IMR-90 (cell line): ENCODE measurements at regions not wholly inside any gene's neighbourhood (a gene's known extent, or its start where the extent isn't known, plus 50 kb on each side); places are given as distances from the start of the nearest gene placed in this dataset.

ENCODE experiments used
- ATAC-seq: fragments of 200-7000 bp; cut with Tn5 transposase; 2 replicates; pipeline ENCODE4 v1.9.1; 2020; ENCODE audit warnings: low read depth, mild to moderate bottlenecking, moderate library complexity
- BruUV-seq: library from RNA; stranded (reverse); fragments of 400-500 nt; replicated peaks from 2 replicates; lab custom pipeline; 2021; lab: Mats Ljungman, UMichigan
- CTCF ChIA-PET: fragments of 300-600 bp; formaldehyde crosslinking; extraction: SDS; loops from one replicate; lab custom pipeline; 2021; ENCODE audit warnings: antibody characterized with exemption; lab: Yijun Ruan, JAX
- POLR2A ChIA-PET: fragments of 300-600 bp; sonication (Branson Sonifier 250); formaldehyde crosslinking; loops from one replicate; lab custom pipeline; 2022; ENCODE audit warnings: antibody characterized with exemption; ENCODE audit not compliant: unreplicated experiment; lab: Charles Lee
- DNase-seq: peaks from one replicate; pipeline ENCODE4 v3.0.0; 2013
- H2AFZ ChIP-seq: replicated peaks from 2 replicates; pipeline ENCODE3; 2013; ENCODE audit warnings: low read length, mild to moderate bottlenecking; ENCODE audit not compliant: poor library complexity
- H2AK5ac ChIP-seq: 2 replicates; pipeline ENCODE4 v1.6.1; 2013; ENCODE audit warnings: low read depth, low read length, inconsistent platforms
- H2AK9ac ChIP-seq: replicated peaks from 2 replicates; pipeline ENCODE3; 2013; ENCODE audit warnings: mild to moderate bottlenecking, low read depth, low read length, moderate library complexity; ENCODE audit not compliant: poor library complexity
- H2BK120ac ChIP-seq: 2 replicates; pipeline ENCODE4 v1.6.1; 2013; ENCODE audit warnings: low read depth, low read length, inconsistent platforms
- H2BK15ac ChIP-seq: 3 replicates; pipeline ENCODE4 v1.6.1; 2013; ENCODE audit warnings: low read depth, low read length, inconsistent platforms
- H2BK20ac ChIP-seq: 2 replicates; pipeline ENCODE4 v1.6.1; 2013; ENCODE audit warnings: low read depth, mild to moderate bottlenecking, inconsistent platforms, low read length, moderate library complexity
- H2BK5ac ChIP-seq: 2 replicates; pipeline ENCODE4 v1.6.1; 2013; ENCODE audit warnings: mild to moderate bottlenecking, low read depth, low read length, inconsistent platforms; ENCODE audit not compliant: poor library complexity, severe bottlenecking
- H3K14ac ChIP-seq: replicated peaks from 2 replicates; pipeline ENCODE4 v1.6.1; 2013; ENCODE audit warnings: low read depth, low read length, inconsistent platforms
- H3K18ac ChIP-seq: 2 replicates; pipeline ENCODE4 v1.6.1; 2013; ENCODE audit warnings: low read depth, low read length, control low read depth
- H3K23ac ChIP-seq: 2 replicates; pipeline ENCODE4 v1.6.1; 2013; ENCODE audit warnings: low read depth, low read length, inconsistent platforms
- H3K27ac ChIP-seq: 2 replicates; pipeline ENCODE4 v1.5.1; 2013; ENCODE audit warnings: mild to moderate bottlenecking, control low read depth, low read length; ENCODE audit not compliant: insufficient read depth
- H3K27me3 ChIP-seq: 2 replicates; pipeline ENCODE4 v1.6.1; 2013; ENCODE audit warnings: low read length; ENCODE audit not compliant: control insufficient read depth, insufficient read depth
- H3K36me3 ChIP-seq: 2 replicates; pipeline ENCODE4 v1.6.1; 2013; ENCODE audit warnings: low read length, mixed read lengths; ENCODE audit not compliant: control insufficient read depth, insufficient read depth
- H3K4ac ChIP-seq: 2 replicates; pipeline ENCODE4 v1.6.1; 2013; ENCODE audit warnings: low read depth, low read length, inconsistent platforms
- H3K4me1 ChIP-seq: 2 replicates; pipeline ENCODE4 v1.6.1; 2013; ENCODE audit warnings: low read length, mixed read lengths; ENCODE audit not compliant: control insufficient read depth, insufficient read depth
- H3K4me2 ChIP-seq: 2 replicates; pipeline ENCODE4 v1.6.1; 2013; ENCODE audit warnings: low read depth, mild to moderate bottlenecking, control low read depth, low read length, moderate library complexity
- H3K4me3 ChIP-seq: 2 replicates; pipeline ENCODE4 v1.5.1; 2013; ENCODE audit warnings: low read depth, mild to moderate bottlenecking, control low read depth, low read length, moderate library complexity; ENCODE audit not compliant: insufficient read depth
- H3K56ac ChIP-seq: 2 replicates; pipeline ENCODE4 v1.6.1; 2013; ENCODE audit warnings: low read length, inconsistent platforms; ENCODE audit not compliant: insufficient read depth; ENCODE audit errors: extremely low read depth
- H3K79me1 ChIP-seq, 2 experiments: 2 replicates each; pipeline ENCODE4 v1.6.1; 2013; ENCODE audit warnings: low read length in 2 of 2, inconsistent platforms in 1 of 2, low read depth in 1 of 2
- H3K9ac ChIP-seq: 2 replicates; pipeline ENCODE4 v1.6.1; 2013; ENCODE audit warnings: low read depth, low read length, control low read depth
- H3K9me1 ChIP-seq: 2 replicates; pipeline ENCODE4 v1.6.1; 2013; ENCODE audit warnings: low read length, inconsistent platforms; ENCODE audit not compliant: insufficient read depth
- H3K9me3 ChIP-seq: 2 replicates; pipeline ENCODE4 v1.6.1; 2013; ENCODE audit warnings: low read length; ENCODE audit not compliant: control insufficient read depth, insufficient read depth
- H4K20me1 ChIP-seq: 2 replicates; pipeline ENCODE4 v1.6.1; 2013; ENCODE audit warnings: low read length, inconsistent platforms; ENCODE audit not compliant: insufficient read depth
- H4K5ac ChIP-seq: 2 replicates; pipeline ENCODE4 v1.6.1; 2013; ENCODE audit warnings: mild to moderate bottlenecking, low read depth, low read length, control low read depth
- H4K8ac ChIP-seq, 2 experiments: 2 replicates each; pipeline ENCODE4 v1.6.1; 2013; ENCODE audit warnings: low read depth in 2 of 2, low read length in 2 of 2, control low read depth in 1 of 2, inconsistent platforms in 1 of 2
- H4K91ac ChIP-seq: 2 replicates; pipeline ENCODE4 v1.6.1; 2013; ENCODE audit warnings: low read depth, low read length, inconsistent platforms; ENCODE audit not compliant: insufficient read depth
- BHLHE40 ChIP-seq: fragments of 150-350 bp; IDR thresholded peaks from 2 replicates; pipeline ENCODE4 v1.6.1; 2016; ENCODE audit warnings: mild to moderate bottlenecking, low read depth, low read length
- CEBPB ChIP-seq: IDR thresholded peaks from 2 replicates; pipeline ENCODE4 v1.6.1; 2012; ENCODE audit warnings: low read depth, low read length, improper control_type of control experiment
- CHD1 ChIP-seq: IDR thresholded peaks from 2 replicates; pipeline ENCODE4 v1.6.1; 2012; ENCODE audit warnings: low read depth, low read length, improper control_type of control experiment
- CTCF ChIP-seq: conservative IDR thresholded peaks from 2 replicates; pipeline ENCODE4 v1.5.1; 2012; ENCODE audit warnings: mild to moderate bottlenecking, low read depth, low read length, improper control_type of control experiment
- ELK1 ChIP-seq: fragments of 150-350 bp; IDR thresholded peaks from 2 replicates; pipeline ENCODE4 v1.6.1; 2016; ENCODE audit warnings: low read depth, mild to moderate bottlenecking, low read length, moderate library complexity, borderline replicate concordance
- FOS ChIP-seq: fragments of 150-350 bp; IDR thresholded peaks from 2 replicates; pipeline ENCODE4 v1.6.1; 2016; ENCODE audit warnings: low read depth, low read length
- MAFK ChIP-seq: IDR thresholded peaks from 2 replicates; pipeline ENCODE4 v1.6.1; 2012; ENCODE audit warnings: low read depth, low read length, improper control_type of control experiment
- MAZ ChIP-seq: IDR thresholded peaks from 2 replicates; pipeline ENCODE4 v1.6.1; 2012; ENCODE audit warnings: low read depth, mild to moderate bottlenecking, low read length, improper control_type of control experiment, moderate library complexity, borderline replicate concordance
- MXI1 ChIP-seq: IDR thresholded peaks from 2 replicates; pipeline ENCODE4 v1.6.1; 2012; ENCODE audit warnings: low read depth, mild to moderate bottlenecking, low read length, moderate library complexity, borderline replicate concordance
- NFE2L2 ChIP-seq: fragments of 150-350 bp; IDR thresholded peaks from 2 replicates; pipeline ENCODE4 v1.6.1; 2016; ENCODE audit warnings: low read depth, mild to moderate bottlenecking, low read length
- POLR2A ChIP-seq: IDR thresholded peaks from 2 replicates; pipeline ENCODE4 v1.6.1; 2012; ENCODE audit warnings: mild to moderate bottlenecking, low read depth, low read length
- RAD21 ChIP-seq: IDR thresholded peaks from 2 replicates; pipeline ENCODE4 v1.6.1; 2012; ENCODE audit warnings: low read length, improper control_type of control experiment
- RCOR1 ChIP-seq: IDR thresholded peaks from 2 replicates; pipeline ENCODE4 v1.6.1; 2012; ENCODE audit warnings: mild to moderate bottlenecking, low read length, improper control_type of control experiment; ENCODE audit not compliant: insufficient replicate concordance
- RFX5 ChIP-seq: IDR thresholded peaks from 2 replicates; pipeline ENCODE4 v1.8.0; 2012; ENCODE audit warnings: low read depth, mild to moderate bottlenecking, low read length, moderate library complexity
- SMC3 ChIP-seq: fragments of 150-350 bp; IDR thresholded peaks from 2 replicates; pipeline ENCODE4 v1.6.1; 2016; ENCODE audit warnings: low read depth, mild to moderate bottlenecking, antibody characterized with exemption, low read length, moderate library complexity
- USF2 ChIP-seq: fragments of 150-350 bp; IDR thresholded peaks from 2 replicates; pipeline ENCODE4 v1.6.1; 2017; ENCODE audit warnings: mild to moderate bottlenecking, antibody characterized with exemption, low read length, low read depth
- WGBS, 2 experiments: methylation state at CpG; one replicate each; pipeline versions ENCODE4 v1.1.5 to v1.1.7; 2013; ENCODE audit warnings: missing lambda C conversion rate in 2 of 2; ENCODE audit not compliant: insufficient read length in 1 of 2; ENCODE audit errors: extremely low coverage in 2 of 2; 5-methylcytosine and 5-hydroxymethylcytosine counted together
- dilution Hi-C: fragments of 300-500 bp; cut with HindIII; formaldehyde crosslinking; loops from one replicate; pipeline ENCODE4 v1.14.3; 2018; ENCODE audit warnings: low sequenced_read_pairs; ENCODE audit not compliant: unreplicated experiment
- in situ Hi-C: fragments of 300-500 bp; cut with MboI; formaldehyde crosslinking; loops from 3 replicates; pipeline ENCODE4 v1.14.3; 2019; ENCODE audit warnings: low sequenced_read_pairs, inconsistent platforms, mixed read lengths
- intact Hi-C: fragments of 100-400 bp; cut with micrococcal nuclease; formaldehyde crosslinking; loops from 2 replicates; pipeline ENCODE4 v1.10.0; 2022

- Histone ChIP-seq H2BK15ac (no peak overlapping the region), H3K14ac (no peak overlapping the region), H3K9me1 (no peaks in the 10 kb centered on the region), H2AK5ac (no peak overlapping the region), H3K23ac (no peak overlapping the region), H3K4me2 (no peak overlapping the region), H3K36me3 (no peaks in the 10 kb centered on the region), H3K18ac (no peak overlapping the region), H3K56ac (no peak overlapping the region), H4K20me1 (no peaks in the 10 kb centered on the region), H2AFZ (no peak overlapping the region), H2AK9ac (no peak overlapping the region), H2BK5ac (no peak overlapping the region), H3K9me3 (no peaks in the 10 kb centered on the region), H3K27ac (no peak overlapping the region), H3K79me1 (no peaks in the 10 kb centered on the region), H3K4me3 (no peak overlapping the region), H3K27me3 (no peaks in the 10 kb centered on the region), H4K5ac (no peak overlapping the region), H2BK20ac (no peak overlapping the region), H4K91ac (no peak overlapping the region), H4K8ac (no peak overlapping the region), H3K9ac (no peak overlapping the region), H3K4me1 (no peaks in the 10 kb centered on the region), H3K4ac (no peak overlapping the region), H2BK120ac (no peak overlapping the region)
- WGBS, 2 experiments, result no CpG with 5 or more reads among the region's 4 CpGs
- intact Hi-C loops (no loop called here), in situ Hi-C loops (no loop called here), dilution Hi-C loops (no loop called here)
- ChIA-PET POLR2A (no interaction called here), CTCF (no interaction called here)
- no TSS peak for BruUV-seq
- TF ChIP-seq RFX5 (no peak), ELK1 (no peak), CTCF (no peak), USF2 (no peak), CEBPB (no peak), RAD21 (no peak), CHD1 (no peak), BHLHE40 (no peak), NFE2L2 (no peak), MXI1 (no peak), MAZ (no peak), FOS (no peak), SMC3 (no peak), POLR2A (no peak), MAFK (no peak), RCOR1 (no peak)
- ATAC-seq (no peak), DNase-seq (no peak)
These were observed 395.2 kb upstream of the AZI2 start for GRCh38 chr3:28743831-28744230.
